ENCODE measurements at regions not wholly inside any gene's neighbourhood (a gene's known extent, or its start where the extent isn't known, plus 50 kb on each side); places are given as distances from the start of the nearest gene placed in this dataset.
"Not testable (repeated sequence)": the region's sequence is repeated elsewhere in the genome, so short reads cannot be mapped to it uniquely, and the experiment has no call there.

GRCh38 chr9:7739595-7739994 lies 60.0 kb downstream of the DMAC1 start:
- no peak for DNase-seq

GRCh38 chr9:7735311-7735710 lies 64.3 kb downstream of the DMAC1 start:
- no peak for DNase-seq

DNA sequence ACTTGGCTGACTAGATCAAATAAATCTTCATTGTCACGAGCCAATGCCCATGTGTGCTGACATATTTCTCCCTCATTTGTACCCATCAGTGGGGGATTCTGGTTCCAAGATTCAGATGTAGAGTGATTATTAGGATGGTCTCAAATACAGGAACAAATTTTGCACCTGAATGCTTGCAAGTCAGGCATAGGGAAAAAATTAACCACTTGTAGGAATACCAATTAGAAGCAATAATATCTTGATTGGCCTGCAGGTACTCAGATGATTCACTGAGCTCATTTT lies 69.5 kb downstream of the DMAC1 start:
- no peak for DNase-seq

GRCh38 chr9:7729371-7730163 lies 70.0 kb downstream of the DMAC1 start:
- no peak for DNase-seq

GRCh38 chr9:7721291-7721690 lies 78.3 kb downstream of the DMAC1 start:
- no peak for DNase-seq

GRCh38 chr9:7713088-7713487 lies 86.5 kb downstream of the DMAC1 start:
- not testable (repeated sequence) for DNase-seq

DNA sequence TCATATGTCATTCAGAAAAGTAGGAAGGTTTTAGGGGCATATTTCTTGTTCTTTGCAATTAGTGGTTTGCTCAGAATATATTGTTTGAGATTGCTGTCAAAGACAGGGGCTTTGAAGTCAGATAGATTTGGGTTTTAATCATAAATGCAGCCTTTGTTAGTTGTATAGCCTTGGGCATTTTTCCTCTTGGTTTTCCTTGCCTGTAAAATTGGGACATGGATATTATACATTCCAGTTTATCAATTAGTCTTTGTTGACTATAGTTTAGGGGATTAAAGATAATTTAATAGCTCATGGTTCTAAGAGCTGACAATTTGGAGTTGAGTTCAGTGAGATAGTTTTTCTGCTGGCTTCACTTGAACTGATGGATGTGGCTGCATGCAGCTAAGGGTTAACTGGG lies 88.9 kb downstream of the DMAC1 start:
- no peak for DNase-seq

- no peak for DNase-seq
Measured at GRCh38 chr9:7707934-7708333, 91.6 kb downstream of the DMAC1 start.

GRCh38 chr9:7704543-7704942 lies 95.0 kb downstream of the DMAC1 start:
- DNase-seq: no peak

- DNase-seq: no peak
Measured at GRCh38 chr9:7691909-7692308, 107.7 kb downstream of the DMAC1 start.

DNA sequence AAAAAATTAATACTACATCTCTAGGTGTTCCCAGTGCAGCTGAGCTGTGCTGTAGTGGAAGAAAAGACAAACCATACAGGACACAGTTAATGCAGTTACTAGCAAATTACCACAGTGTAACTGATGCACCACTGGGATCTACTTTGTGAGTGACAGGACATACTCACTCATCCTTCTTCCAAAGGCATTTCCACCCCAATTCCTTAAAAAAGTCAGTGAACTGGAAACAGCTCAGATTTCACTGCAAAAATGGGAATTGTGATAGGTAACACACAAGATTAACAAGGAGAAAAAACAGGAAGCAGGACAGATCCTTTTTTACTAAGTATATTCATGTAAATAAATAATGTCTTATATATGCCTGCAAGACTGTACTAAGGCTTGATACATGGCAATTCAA lies 109.6 kb downstream of the DMAC1 start:
- no peak for DNase-seq

GRCh38 chr9:7688626-7689025 lies 111.0 kb downstream of the DMAC1 start:
- DNase-seq: no peak

DNA sequence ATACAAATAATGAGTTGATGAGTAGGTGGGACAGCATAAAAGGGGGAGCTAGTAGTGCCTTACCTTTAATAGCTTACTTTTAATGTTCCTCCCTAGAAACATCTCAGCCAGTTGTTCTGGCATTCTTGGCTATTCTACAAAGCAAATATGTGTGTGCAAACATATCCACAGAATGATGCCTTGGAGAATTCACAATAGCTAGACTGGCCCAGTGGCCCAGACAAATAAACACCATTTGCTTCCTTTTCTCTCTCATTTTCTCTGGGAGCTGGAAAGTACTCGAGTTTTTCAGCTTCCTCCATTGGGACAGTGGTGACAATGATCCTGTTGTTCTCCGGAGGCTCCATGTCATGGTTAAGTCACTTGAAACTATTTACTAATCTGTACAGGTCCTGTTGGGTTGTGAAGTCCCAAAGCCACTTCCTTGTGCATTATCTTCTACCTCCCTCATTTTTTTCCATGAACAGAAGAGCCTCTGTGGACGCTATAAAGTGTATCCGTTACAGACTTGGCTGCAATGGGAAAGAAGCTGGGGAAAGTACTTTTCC lies 122.9 kb downstream of the DMAC1 start:
- DNase-seq: no peak

DNA sequence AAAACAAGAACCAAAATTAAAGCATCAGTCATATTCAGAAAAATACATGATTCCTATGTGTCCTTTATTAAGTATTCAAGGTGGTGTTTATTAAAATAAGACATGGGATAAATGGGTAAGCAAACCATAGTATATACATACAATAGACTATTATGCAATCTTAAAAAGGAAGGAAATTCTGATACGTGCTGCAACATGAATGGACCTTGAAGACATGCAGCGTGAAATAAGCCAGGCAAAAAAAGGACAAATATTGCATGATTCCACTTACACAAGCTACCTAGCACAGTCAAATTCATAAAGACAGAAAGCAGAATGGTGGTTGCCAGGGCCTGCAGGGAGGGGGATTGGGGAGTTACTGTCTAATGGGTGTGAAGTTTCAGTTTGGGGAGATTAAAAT lies 127.7 kb downstream of the DMAC1 start:
- DNase-seq: no peak

- DNase-seq: no peak
Measured at GRCh38 chr9:7668541-7668940, 131.0 kb downstream of the DMAC1 start.

- no peak for DNase-seq
Measured at GRCh38 chr9:7665874-7666273, 133.7 kb downstream of the DMAC1 start.

- no peak for DNase-seq
Measured at GRCh38 chr9:7659766-7660165, 139.8 kb downstream of the DMAC1 start.

- DNase-seq: no peak
Measured at GRCh38 chr9:7656636-7657035, 142.9 kb downstream of the DMAC1 start.

DNA sequence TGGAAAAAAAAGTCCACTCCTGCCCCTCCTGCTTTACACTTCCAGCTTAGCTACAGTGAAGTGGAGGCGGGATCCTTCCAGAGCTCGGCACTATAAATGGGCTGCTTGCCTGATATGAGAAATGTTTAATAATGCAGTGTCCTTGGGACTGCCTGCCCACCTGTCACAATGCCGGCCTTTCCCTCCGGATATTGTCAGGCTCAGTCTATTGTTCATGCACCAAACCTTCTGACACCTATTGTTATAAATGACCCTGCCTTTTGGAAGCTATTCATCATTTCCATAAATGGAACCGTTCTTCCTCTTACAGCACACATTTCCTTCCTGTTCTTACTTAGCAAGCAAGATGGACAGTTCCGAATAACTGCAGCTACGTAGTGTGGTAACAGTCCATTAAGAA lies 146.3 kb downstream of the DMAC1 start:
- DNase-seq: no peak

DNA sequence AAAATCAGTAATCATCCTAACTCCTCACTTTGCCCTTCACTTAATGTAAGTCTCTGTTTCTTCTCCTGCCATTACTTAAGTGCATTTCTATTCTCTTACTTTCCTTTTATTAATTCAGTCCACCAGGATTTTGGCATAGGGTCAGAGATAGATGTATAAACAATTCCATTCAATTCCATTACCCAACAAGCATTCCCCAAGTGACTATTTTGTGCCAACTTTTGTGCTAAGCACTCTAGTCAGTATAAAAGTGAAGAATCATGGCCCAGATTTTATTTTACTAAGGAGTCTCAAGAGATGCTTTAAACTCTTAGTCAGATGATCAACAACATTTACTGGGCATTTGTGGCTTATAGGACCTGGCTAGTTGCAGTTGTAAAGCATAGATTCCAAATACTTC lies 159.3 kb downstream of the DMAC1 start:
- DNase-seq: no peak

GRCh38 chr9:7639471-7639870 lies 160.1 kb downstream of the DMAC1 start:
- no peak for DNase-seq

- DNase-seq: no peak
Measured at GRCh38 chr9:7636838-7637467, 162.6 kb downstream of the DMAC1 start.

DNA sequence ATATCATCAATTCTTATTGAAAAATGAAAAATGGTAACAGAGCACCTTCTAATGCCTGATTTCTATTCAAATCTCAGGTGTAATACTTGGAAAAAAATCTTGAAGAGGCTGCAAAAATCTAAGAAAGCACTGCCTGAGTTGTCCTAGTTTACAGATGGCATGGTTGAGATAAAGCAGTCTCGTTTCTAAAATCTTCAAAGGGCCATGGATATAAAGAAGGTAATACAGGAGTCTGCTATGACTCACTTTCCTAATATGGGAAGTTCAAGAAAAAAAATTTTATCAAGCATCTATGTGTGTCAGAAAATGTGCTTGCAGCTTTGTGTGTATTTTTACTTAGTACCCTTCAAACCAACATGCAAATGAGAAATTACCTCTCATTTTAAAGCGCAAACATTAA lies 163.3 kb downstream of the DMAC1 start:
- DNase-seq: no peak

DNA sequence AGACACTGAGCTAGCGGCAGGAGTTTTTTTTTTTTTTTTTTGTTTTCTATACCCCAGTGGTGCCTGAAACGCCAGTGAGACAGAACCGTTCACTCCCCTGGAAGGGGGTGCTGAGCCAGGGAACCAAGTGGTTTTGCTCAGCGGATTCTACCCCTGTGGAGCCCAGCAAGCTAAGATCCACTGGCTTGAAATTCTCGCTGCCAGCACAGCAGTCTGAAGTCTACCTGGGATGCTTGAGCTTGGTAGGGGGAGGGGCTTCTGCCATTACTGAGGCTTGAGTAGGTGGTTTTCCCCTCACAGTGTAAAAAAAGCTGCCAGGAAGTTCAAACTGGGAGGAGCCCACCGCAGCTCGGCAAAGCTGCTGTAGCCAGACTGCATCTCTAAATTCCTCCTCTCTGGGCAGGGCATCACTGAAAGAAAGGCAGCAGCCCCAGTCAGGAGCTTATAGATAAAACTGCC lies 173.0 kb downstream of the DMAC1 start:
- not testable (repeated sequence) for DNase-seq

DNA sequence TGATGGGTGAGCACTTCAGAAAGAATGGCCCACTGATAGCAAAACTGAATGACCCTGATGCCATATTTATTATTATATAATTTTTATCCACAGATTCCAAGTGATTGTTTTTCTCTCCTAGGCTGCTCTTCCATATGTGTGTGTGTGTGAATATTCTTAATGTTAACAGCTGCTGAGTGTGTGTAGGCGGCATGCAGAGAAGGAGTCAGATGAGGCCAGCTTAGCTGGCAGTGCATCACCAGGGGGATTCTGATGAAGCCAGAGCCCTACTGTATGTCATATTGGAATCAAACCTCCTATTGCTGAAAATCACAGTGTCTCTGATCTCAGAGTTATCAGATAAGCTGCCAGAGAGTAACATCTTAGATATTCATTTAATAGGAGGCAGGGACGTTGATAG lies 177.1 kb downstream of the DMAC1 start:
- DNase-seq: no peak
